HG02938 (cell line): ENCODE measurements at regions not wholly inside any gene's neighbourhood (a gene's known extent, or its start where the extent isn't known, plus 50 kb on each side); places are given as distances from the start of the nearest gene placed in this dataset.
A peak's percentile ranks its signal among the peaks of the same experiment; 100 is the strongest.

ENCODE experiments used
- ATAC-seq: cut with Tn5 transposase; IDR thresholded peaks from one replicate; pipeline ENCODE4 v1.9.1; 2021; ENCODE audit warnings: mild to moderate bottlenecking, moderate library complexity; ENCODE audit not compliant: unreplicated experiment

DNA sequence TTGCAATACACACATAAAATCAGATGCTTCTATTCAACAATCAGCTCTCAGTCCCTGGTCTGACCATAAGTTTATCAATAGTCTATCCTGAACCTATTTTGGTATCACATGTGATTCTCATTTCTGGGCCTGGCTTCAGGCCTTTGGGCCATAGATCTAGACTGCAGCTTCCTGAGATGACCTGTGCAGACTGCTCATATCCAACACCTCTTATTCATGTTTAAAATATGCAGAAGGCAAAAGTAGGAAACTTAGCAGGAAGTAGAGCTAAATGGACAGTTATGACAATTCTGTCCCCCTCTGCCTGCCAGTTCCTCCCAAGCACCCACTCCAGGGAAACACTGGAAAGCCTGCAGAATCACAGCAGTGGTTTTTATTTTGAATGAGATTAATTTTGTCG lies 53.3 kb downstream of the C7orf25 start:
- no peak for ATAC-seq

DNA sequence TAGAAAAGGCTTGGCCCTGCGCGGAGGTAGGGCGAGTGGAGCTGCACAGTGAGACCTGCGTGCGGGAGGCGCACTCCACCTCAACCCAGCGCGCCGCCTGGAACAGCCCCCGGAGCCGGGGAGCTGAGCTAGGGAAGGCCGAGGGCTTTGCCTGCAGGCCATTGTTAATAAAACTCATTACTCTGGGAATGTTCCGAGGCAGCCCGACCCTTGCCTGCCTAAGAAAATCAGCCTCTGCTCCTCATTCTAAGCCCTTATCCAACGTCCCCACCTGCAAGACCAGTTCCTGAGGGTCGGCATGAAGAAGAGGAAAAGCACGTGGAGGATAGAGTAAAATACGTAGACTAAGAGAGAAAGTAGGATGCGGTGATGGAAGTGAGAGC lies 55.3 kb downstream of the C7orf25 start:
- no peak for ATAC-seq

DNA sequence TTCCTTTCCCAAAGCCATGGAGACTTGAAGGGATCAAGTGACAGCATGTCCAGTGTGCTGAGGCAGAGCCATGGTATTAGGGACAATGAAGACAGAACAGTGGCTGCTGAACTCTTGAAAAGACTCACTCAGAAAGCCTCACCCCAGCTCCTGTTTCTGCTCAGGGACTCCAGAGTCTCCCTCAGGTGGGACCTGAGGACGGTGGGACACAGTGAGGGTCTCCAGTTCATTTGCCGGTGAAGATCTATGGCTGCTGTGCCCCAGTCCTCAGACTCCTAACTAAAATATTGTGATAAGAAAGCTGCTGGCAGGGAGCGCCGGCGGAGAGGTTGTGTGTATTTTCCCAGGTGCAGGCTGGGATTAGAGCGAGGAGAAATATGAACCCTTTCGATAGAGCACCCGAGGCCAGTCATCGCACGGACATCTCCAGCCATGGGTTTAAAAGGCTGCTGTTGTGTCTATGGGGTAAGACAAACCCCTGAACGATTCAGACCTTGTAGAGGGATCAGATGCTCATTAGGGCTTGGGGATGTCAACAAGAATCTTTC lies 57.2 kb downstream of the C7orf25 start:
- ATAC-seq: no peak

DNA sequence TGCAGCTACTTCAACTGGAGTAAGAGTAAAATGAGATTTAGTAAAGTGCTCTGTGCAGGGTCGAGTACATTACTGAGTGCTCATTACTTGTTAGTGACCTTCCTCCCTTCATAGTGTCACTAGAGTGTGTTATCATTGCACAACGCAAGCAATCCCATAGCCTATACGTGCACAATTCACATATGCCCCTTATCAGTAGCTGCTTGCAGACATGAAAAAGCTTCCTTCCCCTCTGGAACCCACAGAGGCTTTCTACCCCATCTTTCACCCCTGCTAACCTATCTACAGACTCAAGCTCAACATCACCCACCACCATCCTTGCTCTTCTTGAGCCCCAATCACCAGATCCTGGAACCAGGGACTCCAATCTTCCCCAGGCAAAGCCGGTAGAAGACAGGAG lies 59.3 kb downstream of the C7orf25 start:
- no peak for ATAC-seq

DNA sequence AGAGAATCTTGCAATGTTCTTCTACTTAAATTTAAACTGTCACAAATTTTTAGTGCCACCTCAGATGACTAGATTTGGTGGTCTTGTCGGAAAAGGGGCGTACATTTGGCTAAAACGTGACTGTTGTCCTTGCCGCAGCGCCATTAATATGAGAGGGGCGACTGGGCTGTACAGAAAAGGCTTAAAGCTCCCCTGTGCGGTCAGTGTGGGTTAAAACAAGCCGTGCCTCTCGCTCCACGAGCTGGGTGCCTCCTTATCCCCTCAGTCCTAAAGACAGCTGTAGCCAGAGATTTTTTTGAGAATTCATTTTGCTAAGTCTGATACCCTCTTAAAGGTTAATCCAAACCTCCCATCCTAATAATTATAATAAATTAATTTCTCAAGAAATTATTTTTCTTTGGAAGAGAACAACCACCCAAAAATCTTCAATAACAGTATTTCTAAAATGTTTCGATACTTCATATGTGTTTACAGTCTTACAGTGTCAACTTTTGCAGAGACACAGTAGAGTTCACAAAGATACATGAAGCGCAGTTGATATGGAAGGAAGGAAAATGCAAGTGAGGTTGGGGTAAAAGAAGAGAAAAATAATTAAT lies 68.6 kb downstream of the C7orf25 start:
- peak; percentile 88 for ATAC-seq

DNA sequence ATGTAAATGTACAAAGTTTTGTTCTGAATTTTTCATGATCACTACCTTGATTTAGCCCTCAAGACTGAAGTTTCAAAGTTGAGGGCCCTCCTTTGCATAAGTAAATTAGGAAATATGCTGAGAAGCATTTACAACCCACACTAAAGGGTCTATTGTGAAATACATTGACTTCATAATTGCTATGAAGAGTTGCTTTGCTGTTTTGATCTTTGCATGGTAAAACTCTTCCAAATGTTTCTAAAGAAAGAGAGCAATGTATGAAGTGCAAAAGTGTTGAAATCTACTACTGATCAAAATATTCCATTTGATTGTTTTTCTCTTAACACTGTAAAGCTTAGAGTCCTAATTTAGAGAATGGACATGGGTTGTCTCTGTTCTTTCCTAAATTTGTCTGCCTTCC lies 77.2 kb downstream of the C7orf25 start:
- no peak for ATAC-seq

DNA sequence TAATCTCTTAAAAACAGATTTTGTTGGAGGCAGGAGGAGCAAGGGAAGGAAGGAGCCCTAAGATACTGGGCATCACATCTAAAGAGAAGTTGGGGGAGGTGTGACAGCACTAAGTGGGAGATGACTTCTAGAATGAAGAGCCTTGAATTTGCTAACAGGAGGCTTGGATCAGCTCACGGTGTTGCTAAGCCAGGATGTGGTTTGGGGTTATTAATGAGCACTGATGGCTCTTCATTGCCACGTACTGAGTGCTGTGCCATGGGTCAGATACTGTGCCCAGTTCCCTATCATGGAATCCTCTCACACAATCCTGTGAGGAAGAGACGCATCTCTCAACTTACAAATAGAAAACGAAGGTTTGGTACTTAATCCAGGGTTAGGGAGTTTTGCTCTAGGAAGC lies 78.5 kb downstream of the C7orf25 start:
- ATAC-seq: no peak

DNA sequence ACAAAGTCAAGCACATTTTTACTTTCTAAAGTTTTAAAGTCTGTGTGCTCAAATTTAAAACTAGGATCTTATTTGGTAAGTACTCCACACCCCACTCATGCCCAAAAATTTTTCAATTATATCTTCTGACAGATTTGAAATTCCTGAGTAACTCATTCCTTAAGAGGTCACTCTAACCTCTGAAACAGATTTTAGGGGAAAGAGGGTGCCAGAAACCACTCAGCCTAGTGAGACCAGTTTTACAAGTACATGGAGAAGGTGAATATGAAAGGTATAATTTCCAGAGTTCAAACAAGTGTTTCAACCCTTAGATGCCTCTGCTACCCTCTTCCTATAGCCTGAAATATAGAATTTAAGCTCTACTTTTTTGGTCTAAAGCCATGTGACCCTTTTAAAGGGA lies 79.2 kb downstream of the C7orf25 start:
- ATAC-seq: no peak

DNA sequence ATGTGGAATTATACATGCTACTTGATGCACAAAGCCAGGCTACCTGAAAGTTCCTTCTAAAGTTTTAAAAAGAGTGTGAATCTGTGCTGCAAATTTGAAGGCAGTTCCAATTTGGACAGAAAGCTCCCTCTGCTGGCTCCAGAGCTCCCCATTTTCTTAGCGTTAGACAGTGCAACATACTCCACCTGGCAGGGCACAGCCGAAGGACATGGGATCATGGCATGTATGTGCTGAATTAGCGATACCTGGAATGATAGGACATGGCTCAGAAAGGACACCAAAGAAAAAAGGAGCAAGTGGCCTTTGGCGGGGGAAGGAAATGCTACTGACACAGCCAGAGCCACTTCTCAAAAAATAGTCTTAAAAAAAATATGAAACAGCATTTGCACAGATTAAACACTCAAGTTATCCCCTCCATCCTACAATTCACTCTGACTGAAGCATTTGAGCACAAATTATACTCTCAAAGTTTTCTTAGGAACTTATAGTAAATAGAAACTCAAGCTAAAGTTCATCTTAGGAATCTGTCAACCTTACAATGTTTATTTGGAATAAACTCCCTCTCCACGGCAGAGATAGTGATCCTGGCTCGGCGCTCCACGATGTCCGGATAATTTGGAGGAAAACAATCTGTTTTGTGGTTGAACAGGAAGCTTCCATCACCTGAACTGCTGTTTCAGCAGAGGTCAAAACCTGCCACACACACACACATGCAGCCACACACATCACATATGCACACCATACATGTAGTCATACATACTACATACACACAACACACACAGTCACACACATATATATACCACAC lies 80.0 kb downstream of the C7orf25 start:
- ATAC-seq: no peak

DNA sequence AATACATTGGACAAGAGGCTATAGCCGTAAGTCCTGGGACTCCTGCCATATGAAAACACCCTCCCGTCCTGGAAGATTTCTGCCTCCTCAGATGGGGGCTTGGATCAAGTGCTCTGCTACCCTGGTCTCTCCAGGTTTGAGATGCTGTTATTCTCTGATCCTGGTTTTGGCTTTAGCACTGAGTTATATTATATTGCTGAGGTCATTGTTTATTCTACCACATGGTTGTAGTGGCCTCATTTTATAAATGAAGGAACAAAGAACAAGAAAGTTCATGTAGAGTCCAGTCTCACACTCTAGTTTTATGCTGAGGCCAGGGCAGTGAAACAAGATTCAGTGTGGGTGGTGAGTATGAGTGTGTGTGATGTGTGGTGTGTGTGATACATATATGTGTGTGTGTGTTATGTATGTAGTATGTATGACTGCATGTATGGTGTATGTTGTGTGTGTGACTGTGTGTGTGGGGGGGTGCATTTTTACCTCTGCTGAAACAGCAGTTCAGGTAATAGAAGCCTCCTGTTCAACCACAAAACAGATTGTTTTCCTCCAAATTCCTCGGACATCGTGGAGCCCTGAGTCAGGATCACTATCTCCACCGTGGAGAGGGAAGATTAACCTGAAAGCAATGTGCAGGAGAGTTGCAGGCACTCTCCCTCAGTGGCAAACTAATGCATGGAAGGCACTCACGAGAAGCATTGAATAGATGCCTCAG lies 80.7 kb downstream of the C7orf25 start:
- ATAC-seq: no peak

DNA sequence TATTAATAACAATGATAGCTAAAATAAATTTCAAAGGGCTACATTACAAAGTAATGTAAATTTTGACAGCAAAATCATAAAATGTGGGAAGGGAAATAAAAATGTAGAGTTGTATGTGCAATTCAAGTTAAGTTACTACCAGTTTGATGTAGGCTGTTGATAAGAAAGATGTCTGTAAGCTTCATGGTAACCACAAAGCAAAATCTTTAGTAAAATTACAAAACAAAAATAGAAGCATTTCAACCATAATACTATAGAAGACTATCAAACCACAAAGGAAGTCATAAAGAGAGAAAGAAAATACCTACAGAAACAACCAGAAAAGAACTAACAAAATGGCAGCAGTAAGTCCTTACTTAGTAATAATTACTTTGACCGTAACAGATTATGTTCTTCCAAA lies 99.1 kb downstream of the C7orf25 start:
- ATAC-seq: no peak

DNA sequence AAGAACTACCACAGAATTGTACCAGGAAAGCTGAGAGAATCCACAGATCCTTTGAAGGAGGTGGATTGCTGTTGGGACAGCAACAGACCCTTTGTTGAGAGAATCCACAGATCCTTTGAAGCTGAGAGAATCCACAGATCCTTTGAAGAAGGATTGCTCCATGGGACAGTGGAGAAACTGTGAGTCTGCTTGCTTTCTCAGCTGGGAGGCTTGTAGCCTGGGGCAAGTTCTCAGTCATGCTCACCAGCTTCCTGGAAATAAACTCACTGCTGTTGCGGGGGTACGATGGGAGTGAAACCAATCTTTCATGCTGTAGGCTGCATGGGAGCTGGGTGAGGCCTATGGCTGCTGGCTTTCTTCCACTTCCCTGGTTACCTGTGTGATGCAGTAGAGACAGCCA lies 106.3 kb downstream of the C7orf25 start:
- ATAC-seq: no peak

DNA sequence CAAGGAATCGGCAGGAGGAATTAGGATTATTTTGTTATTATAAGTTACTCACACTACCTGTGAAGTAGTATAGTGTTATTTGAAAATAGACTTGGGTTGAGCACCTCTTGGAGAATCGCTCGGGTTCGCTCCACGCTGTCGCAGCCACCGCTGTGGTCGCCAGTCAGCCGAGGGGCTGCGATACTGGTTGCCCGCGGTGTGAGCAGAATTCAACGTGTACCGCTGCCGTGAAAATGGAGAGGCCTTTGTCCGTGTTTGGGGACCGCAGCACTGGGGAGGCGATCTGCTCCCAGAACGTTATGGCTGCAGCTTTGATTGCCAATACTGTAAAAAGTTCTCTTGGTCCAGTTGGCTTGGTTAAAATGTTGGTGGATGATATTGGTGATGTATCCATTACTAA lies 117.2 kb downstream of the C7orf25 start:
- no peak for ATAC-seq

DNA sequence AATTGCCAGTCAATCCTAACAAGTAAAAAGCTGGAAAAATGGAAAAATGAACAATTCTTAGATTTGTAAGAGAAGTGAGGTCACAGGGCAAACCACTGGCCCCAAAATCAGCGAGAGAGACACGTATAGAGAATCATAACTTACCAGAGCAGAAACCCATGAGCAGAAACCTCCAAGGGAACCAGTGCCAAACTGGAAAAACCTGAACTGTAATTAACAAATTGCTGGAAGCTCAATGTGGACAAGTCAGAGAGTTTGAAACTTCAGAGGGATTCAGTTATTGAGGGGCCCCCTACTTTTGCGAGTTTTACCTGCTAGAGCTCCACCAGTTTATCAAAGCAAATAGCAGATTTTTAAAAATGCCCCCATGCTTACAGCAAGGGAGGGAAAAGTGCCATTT lies 119.0 kb downstream of the C7orf25 start:
- ATAC-seq: no peak

DNA sequence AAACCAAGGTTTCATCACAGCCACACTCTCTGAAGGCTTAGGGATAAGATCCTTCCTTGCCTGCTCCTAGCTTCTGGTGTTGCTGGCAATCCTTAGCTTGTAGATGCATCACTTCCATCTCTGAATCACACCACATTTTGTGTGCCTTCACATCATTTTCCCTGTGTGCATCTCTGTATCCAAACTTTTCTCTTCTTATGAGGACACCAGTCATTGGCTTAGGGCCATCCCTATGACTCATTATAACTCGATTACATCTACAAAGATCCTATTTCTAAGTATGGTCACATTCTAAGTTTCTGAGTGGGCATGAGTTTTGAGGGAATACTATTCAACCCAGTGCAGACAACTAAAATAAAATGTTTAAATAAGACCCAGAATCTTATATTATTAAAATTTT lies 121.7 kb downstream of the C7orf25 start:
- no peak for ATAC-seq

DNA sequence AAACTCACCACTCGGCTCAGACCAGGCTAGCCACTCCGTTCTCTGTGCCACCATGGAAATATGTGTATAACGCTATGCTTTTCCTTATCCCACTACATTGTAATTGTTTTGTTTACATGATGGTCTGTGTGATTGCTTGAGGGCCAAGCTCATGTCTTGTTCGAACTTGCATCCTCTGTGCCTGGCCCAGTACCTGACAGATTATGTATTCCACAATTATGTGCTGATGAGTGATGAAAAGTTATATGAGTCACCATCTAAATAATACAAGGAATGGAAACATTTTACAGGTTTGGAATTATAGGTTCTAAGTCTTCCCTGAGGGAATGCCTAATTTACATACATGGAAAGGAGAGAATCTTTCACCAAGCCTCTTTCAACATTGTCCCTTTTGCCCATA lies 137.4 kb downstream of the C7orf25 start:
- no peak for ATAC-seq

DNA sequence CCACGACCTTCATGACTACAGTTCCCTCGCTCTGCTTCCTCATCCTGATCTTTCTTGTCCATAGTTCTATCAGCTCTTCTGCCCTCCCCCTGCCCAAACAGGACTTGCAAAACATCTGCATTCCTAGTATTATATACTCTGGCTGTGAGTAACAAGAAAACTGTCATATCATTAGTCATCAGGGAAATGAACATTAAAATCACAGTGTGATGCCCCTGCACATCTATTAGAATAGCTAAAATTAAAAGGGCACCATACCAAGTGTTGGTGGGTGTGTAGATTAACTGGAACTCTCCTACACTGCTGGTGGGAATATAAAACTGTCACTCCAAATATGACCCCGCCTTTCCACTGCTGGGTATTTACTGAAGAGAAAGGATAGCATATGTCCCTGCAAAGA lies 141.8 kb downstream of the C7orf25 start:
- no peak for ATAC-seq

DNA sequence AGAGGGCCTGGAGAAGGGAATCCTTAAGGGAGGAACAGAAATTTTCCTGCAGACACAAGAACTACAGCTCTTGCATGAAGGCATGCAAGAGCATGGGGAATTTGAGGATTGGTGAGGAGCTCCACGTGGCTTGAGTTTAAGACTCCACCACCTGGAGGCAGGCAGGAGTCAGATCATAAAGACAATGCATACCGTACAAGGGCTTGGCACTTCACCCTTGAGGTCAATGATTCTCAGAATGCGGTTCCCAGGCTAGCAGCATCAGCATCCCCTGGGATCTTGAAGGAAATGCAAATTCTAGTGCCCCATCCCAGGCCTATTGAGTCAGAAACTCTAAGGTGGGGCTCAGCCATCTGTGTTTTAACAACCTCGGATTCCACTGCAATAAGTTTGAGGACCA lies 143.8 kb downstream of the C7orf25 start:
- no peak for ATAC-seq

DNA sequence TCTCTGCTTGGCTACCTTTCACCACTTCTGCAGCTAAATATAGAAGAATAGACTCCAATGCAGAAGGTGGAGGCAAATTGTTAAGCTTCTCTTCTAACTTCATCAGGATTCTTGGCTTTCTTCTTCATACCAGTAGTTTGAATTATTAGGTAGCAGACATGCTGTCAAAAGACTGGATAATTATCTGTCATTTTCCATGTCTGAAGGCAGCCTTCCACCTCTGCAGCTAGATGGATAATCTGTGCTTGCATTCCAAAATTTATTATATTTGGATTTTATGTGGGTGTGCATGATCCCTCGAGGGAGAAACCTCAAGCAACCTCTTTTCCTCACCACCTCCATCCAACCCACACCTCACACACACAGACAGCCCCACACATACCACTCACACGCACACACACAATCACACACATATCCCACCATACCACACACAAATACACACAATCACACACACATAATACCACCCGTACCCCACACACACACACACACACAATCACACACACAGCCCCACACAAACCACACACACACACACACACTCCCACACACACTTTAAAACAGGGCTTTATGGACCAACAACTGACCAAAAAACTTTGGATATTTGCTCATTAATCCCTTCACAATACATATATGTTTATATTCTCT lies 145.0 kb downstream of the C7orf25 start:
- ATAC-seq: no peak

DNA sequence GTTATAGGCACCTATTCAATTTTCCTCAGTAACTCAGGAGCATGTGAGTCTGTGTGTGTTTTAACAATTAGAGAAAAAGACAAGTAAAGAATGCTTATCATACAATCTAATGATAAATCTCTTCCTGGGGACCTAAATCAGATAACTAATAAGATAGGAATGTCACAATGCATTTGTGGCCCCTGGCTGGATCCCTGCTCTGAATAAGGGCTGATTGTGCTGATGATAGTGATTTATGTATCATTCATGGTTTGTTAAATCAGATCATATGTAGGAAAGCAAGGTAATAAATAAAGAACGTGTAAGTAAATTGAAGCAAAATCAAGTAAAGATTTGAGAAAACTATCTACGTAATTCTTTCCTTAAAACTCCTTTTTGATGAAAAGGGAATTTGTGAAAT lies 145.9 kb downstream of the C7orf25 start:
- ATAC-seq: no peak

DNA sequence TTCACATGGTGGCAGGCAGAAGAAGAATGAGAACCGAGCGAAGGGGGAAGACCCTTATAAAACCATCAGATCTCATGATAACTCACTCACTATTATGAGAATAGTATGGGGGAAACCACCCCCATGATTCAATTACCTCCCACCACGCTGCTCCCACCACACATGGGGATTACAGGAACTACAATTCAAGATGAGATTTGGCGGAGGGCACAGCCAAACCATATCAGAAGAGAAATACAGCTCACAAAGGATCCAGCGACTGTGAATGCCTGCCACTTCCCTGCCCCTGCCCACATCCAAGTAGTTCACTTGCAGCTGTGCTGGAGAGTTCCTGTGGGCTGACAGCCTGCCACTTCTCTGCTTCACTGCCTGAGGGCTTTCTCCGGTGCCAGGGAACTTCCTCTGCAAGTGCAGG lies 148.7 kb downstream of the C7orf25 start:
- no peak for ATAC-seq
